ENCODE measurements at regions not wholly inside any gene's neighbourhood (a gene's known extent, or its start where the extent isn't known, plus 50 kb on each side); places are given as distances from the start of the nearest gene placed in this dataset.

- Histone ChIP-seq H3K36me3 (replicated peaks in 1 of 2; ENCODE audit: control insufficient read depth in 1 of 2, insufficient read depth in 2 of 2, low read length in 2 of 2) (no peaks in the 10 kb centered on the region), H3K9me3 (replicated peaks in 1 of 2; ENCODE audit: control insufficient read depth in 1 of 2, insufficient read depth in 1 of 2, low read length in 2 of 2) (no peaks in the 10 kb centered on the region), H3K4me3 (replicated peaks in 1 of 3; ENCODE audit: low read depth in 2 of 3, low read length in 3 of 3) (no peak overlapping the region), H3K27ac (ENCODE audit: low read depth in 1 of 2, low read length in 2 of 2) (no peak overlapping the region), H3K9ac (ENCODE audit: insufficient read depth, low read length, poor library complexity, severe bottlenecking) (no peak overlapping the region), H3K79me2 (ENCODE audit: insufficient read depth, low read length) (no peaks in the 10 kb centered on the region), H3K27me3 (ENCODE audit: control insufficient read depth in 2 of 2, insufficient read depth in 2 of 2, low read length in 2 of 2) (no peaks in the 10 kb centered on the region), H3K4me2 (replicated peaks; ENCODE audit: extremely low read depth, low read length, poor library complexity, severe bottlenecking) (no peak overlapping the region), H2AFZ (ENCODE audit: insufficient read depth, low read depth, low read length, poor library complexity, severe bottlenecking) (no peak overlapping the region), H4K20me1 (ENCODE audit: insufficient read depth, low read length) (no peaks in the 10 kb centered on the region), H3K4me1 (ENCODE audit: control insufficient read depth in 1 of 2, insufficient read depth in 2 of 2, low read length in 2 of 2) (no peaks in the 10 kb centered on the region)
- no peak for DNase-seq
- intact Hi-C loops (cut with micrococcal nuclease), result no loop called here
- no CpG with 5 or more reads among the region's 3 CpGs for WGBS (ENCODE audit: insufficient coverage)
- H3K9me3 Mint-ChIP-seq, result no peaks in the 10 kb centered on the region
- H3K4me3 Mint-ChIP-seq, result no peak overlapping the region
- no peaks in the 10 kb centered on the region for H3K36me3 Mint-ChIP-seq
- peaks cover 0 to 1% (median 0%) of the 10 kb centered on the region in 3 donors for H3K27me3 Mint-ChIP-seq (ENCODE audit: low read depth in 3 of 3)
- H3K4me1 Mint-ChIP-seq, result no peaks in the 10 kb centered on the region
- no peak for TF ChIP-seq CTCF (IDR thresholded peaks at IDR 0.05)
- H3K27ac Mint-ChIP-seq, result no peak overlapping the region
Observed at GRCh38 chr12:84727961-84728360, 184.6 kb downstream of the SLC6A15 start.

GRCh38 chr12:84726780-84727179 lies 185.8 kb downstream of the SLC6A15 start:
- H3K4me3 ChIP-seq (replicated peaks in 1 of 3; ENCODE audit: low read depth in 2 of 3, low read length in 3 of 3), result no peak overlapping the region
- Mint-ChIP-seq H3K27me3 (ENCODE audit: low read depth in 3 of 3) (peaks cover 0 to 1% (median 0%) of the 10 kb centered on the region in 3 donors), H3K36me3 (no peaks in the 10 kb centered on the region), H3K4me1 (no peaks in the 10 kb centered on the region), H3K27ac (no peak overlapping the region), H3K4me3 (no peak overlapping the region), H3K9me3 (no peaks in the 10 kb centered on the region)
- TF ChIP-seq CTCF (IDR thresholded peaks at IDR 0.05), result no peak
- H2AFZ ChIP-seq (ENCODE audit: insufficient read depth, low read depth, low read length, poor library complexity, severe bottlenecking), result no peak overlapping the region
- no peaks in the 10 kb centered on the region for H3K9me3 ChIP-seq (replicated peaks in 1 of 2; ENCODE audit: control insufficient read depth in 1 of 2, insufficient read depth in 1 of 2, low read length in 2 of 2)
- no peak overlapping the region for H3K9ac ChIP-seq (ENCODE audit: insufficient read depth, low read length, poor library complexity, severe bottlenecking)
- no peaks in the 10 kb centered on the region for H3K27me3 ChIP-seq (ENCODE audit: control insufficient read depth in 2 of 2, insufficient read depth in 2 of 2, low read length in 2 of 2)
- intact Hi-C loops (cut with micrococcal nuclease), result no loop called here
- no peaks in the 10 kb centered on the region for H3K79me2 ChIP-seq (ENCODE audit: insufficient read depth, low read length)
- H4K20me1 ChIP-seq (ENCODE audit: insufficient read depth, low read length), result no peaks in the 10 kb centered on the region
- no CpG with 5 or more reads among the region's 2 CpGs for WGBS (ENCODE audit: insufficient coverage)
- no peaks in the 10 kb centered on the region for H3K4me1 ChIP-seq (ENCODE audit: control insufficient read depth in 1 of 2, insufficient read depth in 2 of 2, low read length in 2 of 2)
- H3K36me3 ChIP-seq (replicated peaks in 1 of 2; ENCODE audit: control insufficient read depth in 1 of 2, insufficient read depth in 2 of 2, low read length in 2 of 2), result no peaks in the 10 kb centered on the region
- no peak overlapping the region for H3K27ac ChIP-seq (ENCODE audit: low read depth in 1 of 2, low read length in 2 of 2)
- DNase-seq, result no peak
- H3K4me2 ChIP-seq (replicated peaks; ENCODE audit: extremely low read depth, low read length, poor library complexity, severe bottlenecking), result no peak overlapping the region

All from CD14-positive monocyte (primary cell).